ENCODE measurements at regions not wholly inside any gene's neighbourhood (a gene's known extent, or its start where the extent isn't known, plus 50 kb on each side); places are given as distances from the start of the nearest gene placed in this dataset.

GRCh38 chr18:77548790-77549420, 299.3 kb downstream of the GALR1 start:
- no peak overlapping the region for H3K4me3 ChIP-seq
- H3K4me1 ChIP-seq = no peaks in the 10 kb centered on the region
- intact Hi-C loops (cut with DNase I) = no loop called here
- TF ChIP-seq EP300 (IDR thresholded peaks at IDR 0.05) (no peak), POLR2A (IDR thresholded peaks at IDR 0.05) (no peak), POLR2AphosphoS5 (IDR thresholded peaks at IDR 0.05) (no peak)
- TF ChIP-seq, protein P1, sequence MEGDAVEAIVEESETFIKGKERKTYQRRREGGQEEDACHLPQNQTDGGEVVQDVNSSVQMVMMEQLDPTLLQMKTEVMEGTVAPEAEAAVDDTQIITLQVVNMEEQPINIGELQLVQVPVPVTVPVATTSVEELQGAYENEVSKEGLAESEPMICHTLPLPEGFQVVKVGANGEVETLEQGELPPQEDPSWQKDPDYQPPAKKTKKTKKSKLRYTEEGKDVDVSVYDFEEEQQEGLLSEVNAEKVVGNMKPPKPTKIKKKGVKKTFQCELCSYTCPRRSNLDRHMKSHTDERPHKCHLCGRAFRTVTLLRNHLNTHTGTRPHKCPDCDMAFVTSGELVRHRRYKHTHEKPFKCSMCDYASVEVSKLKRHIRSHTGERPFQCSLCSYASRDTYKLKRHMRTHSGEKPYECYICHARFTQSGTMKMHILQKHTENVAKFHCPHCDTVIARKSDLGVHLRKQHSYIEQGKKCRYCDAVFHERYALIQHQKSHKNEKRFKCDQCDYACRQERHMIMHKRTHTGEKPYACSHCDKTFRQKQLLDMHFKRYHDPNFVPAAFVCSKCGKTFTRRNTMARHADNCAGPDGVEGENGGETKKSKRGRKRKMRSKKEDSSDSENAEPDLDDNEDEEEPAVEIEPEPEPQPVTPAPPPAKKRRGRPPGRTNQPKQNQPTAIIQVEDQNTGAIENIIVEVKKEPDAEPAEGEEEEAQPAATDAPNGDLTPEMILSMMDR (IDR thresholded peaks at IDR 0.05) = no peak
- 77 to 81% methylated on average over 8 of the region's 8 CpGs for WGBS, 2 donors
- H3K27ac ChIP-seq = no peak overlapping the region
- no peaks in the 10 kb centered on the region for H3K9me3 ChIP-seq
- H3K36me3 ChIP-seq = no peaks in the 10 kb centered on the region
- no peak for DNase-seq
- H3K27me3 ChIP-seq = no peaks in the 10 kb centered on the region

- Histone ChIP-seq H3K9me3 (no peaks in the 10 kb centered on the region), H3K27ac (no peak overlapping the region), H3K36me3 (no peaks in the 10 kb centered on the region), H3K4me1 (no peaks in the 10 kb centered on the region), H3K27me3 (no peaks in the 10 kb centered on the region), H3K4me3 (no peak overlapping the region)
- no peak for DNase-seq
- intact Hi-C loops (cut with DNase I) = no loop called here
- 88 to 91% methylated on average over 5 of the region's 5 CpGs for WGBS, 2 donors
- no peak for TF ChIP-seq POLR2A (IDR thresholded peaks at IDR 0.05)
- TF ChIP-seq, protein P1 (IDR thresholded peaks at IDR 0.05) = no peak
- no peak for TF ChIP-seq EP300 (IDR thresholded peaks at IDR 0.05)
- TF ChIP-seq POLR2AphosphoS5 (IDR thresholded peaks at IDR 0.05) = no peak
Observed at GRCh38 chr18:77550625-77551024, 301.0 kb downstream of the GALR1 start.

GRCh38 chr18:77551055-77551454, 301.4 kb downstream of the GALR1 start:
- TF ChIP-seq POLR2AphosphoS5 (IDR thresholded peaks at IDR 0.05) (no peak), EP300 (IDR thresholded peaks at IDR 0.05) (no peak), POLR2A (IDR thresholded peaks at IDR 0.05) (no peak)
- TF ChIP-seq, protein P1 (IDR thresholded peaks at IDR 0.05) = no peak
- no peaks in the 10 kb centered on the region for H3K36me3 ChIP-seq
- no peaks in the 10 kb centered on the region for H3K9me3 ChIP-seq
- H3K27ac ChIP-seq = no peak overlapping the region
- H3K4me3 ChIP-seq = no peak overlapping the region
- no peaks in the 10 kb centered on the region for H3K4me1 ChIP-seq
- DNase-seq = no peak
- intact Hi-C loops (cut with DNase I) = no loop called here
- H3K27me3 ChIP-seq = no peaks in the 10 kb centered on the region
- 90 to 92% methylated on average over 3 of the region's 3 CpGs for WGBS, 2 donors

DNA sequence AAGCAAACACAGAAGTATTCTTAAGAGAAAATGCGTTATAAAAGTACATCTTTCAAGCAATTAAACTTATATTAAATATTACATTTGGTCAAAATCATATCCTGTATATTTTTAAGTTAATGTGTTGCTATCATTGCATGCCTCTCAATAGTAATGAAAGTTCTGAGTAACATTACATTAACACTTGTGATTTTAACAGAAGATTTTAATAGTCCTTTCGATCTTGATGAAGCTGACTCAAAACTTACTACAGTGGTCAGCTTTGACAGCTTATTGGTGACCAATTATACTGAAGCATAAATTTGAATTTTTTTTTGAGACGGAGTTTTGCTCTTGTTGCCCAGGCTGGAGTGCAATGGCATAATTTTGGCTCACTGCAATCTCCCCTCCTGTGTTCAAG, 303.3 kb downstream of the GALR1 start:
- DNase-seq = no peak
- Histone ChIP-seq H3K27ac (no peak overlapping the region), H3K27me3 (no peaks in the 10 kb centered on the region), H3K36me3 (no peaks in the 10 kb centered on the region), H3K9me3 (no peaks in the 10 kb centered on the region), H3K4me3 (no peak overlapping the region), H3K4me1 (no peaks in the 10 kb centered on the region)
- TF ChIP-seq, protein P1 (IDR thresholded peaks at IDR 0.05) = no peak
- TF ChIP-seq POLR2AphosphoS5 (IDR thresholded peaks at IDR 0.05) (no peak), EP300 (IDR thresholded peaks at IDR 0.05) (no peak), POLR2A (IDR thresholded peaks at IDR 0.05) (no peak)
- WGBS, 2 donors = 84 to 89% methylated on average over 3 of the region's 3 CpGs
- intact Hi-C loops (cut with DNase I) = no loop called here

DNA sequence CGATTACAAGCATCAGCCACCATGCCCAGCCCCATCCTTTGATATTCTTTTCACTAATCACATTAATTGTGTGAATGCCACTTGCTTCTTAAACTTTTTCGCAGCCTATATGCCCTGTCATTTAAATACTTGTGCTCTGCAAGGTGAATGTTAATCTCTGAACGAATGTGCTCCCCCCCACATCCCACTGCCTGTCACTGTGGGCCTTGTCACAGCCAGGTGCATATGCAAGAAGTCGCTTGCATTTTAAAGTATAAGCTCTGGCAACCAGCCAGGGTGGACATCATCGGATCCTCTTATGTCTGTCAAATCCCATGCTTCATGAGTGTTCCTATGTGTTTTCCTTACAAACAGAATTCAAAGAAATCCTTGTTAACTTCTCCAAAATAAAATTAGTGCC, 304.4 kb downstream of the GALR1 start:
- intact Hi-C loops (cut with DNase I) = no loop called here
- Histone ChIP-seq H3K36me3 (no peaks in the 10 kb centered on the region), H3K4me3 (no peak overlapping the region), H3K9me3 (no peaks in the 10 kb centered on the region), H3K27ac (no peak overlapping the region), H3K27me3 (no peaks in the 10 kb centered on the region), H3K4me1 (no peaks in the 10 kb centered on the region)
- TF ChIP-seq, protein P1 (IDR thresholded peaks at IDR 0.05) = no peak
- TF ChIP-seq POLR2AphosphoS5 (IDR thresholded peaks at IDR 0.05) = no peak
- TF ChIP-seq POLR2A (IDR thresholded peaks at IDR 0.05) = no peak
- TF ChIP-seq EP300 (IDR thresholded peaks at IDR 0.05) = no peak
- DNase-seq = no peak
- 88 to 89% methylated on average over 5 of the region's 5 CpGs for WGBS, 2 donors

Measured in sigmoid colon (tissue), 6 donors.